Liver (tissue), 8 donors: ENCODE measurements at regions not wholly inside any gene's neighbourhood (a gene's known extent, or its start where the extent isn't known, plus 50 kb on each side); places are given as distances from the start of the nearest gene placed in this dataset.

Source experiments
- DNase-seq: peaks from one replicate; pipeline ENCODE4 v3.0.0-alpha.2; 2017; ENCODE audit warnings: low spot score
- H3K27ac ChIP-seq, 2 donors: one replicate each; pipeline ENCODE4 v1.7.0; 2013; ENCODE audit warnings: inconsistent platforms in 2 of 2, low read length in 2 of 2, control low read depth in 1 of 2, low read depth in 1 of 2, mild to moderate bottlenecking in 1 of 2
- H3K27me3 ChIP-seq, 4 donors: one replicate each; pipeline versions ENCODE4 v1.6.1 to v1.7.0; 2013; ENCODE audit warnings: low read length in 3 of 4, inconsistent platforms in 1 of 4, mild to moderate bottlenecking in 1 of 4, moderate library complexity in 1 of 4; ENCODE audit not compliant: control insufficient read depth in 4 of 4, insufficient read depth in 4 of 4
- H3K36me3 ChIP-seq, 4 donors: one replicate each; pipeline versions ENCODE4 v1.6.1 to v1.7.0; 2013; ENCODE audit warnings: low read length in 3 of 4, mild to moderate bottlenecking in 3 of 4, low read depth in 1 of 4, moderate library complexity in 1 of 4; ENCODE audit not compliant: control insufficient read depth in 4 of 4, insufficient read depth in 3 of 4
- H3K4me1 ChIP-seq, 4 donors: one replicate each; pipeline versions ENCODE4 v1.6.1 to v1.7.0; 2013; ENCODE audit warnings: low read length in 3 of 4, mild to moderate bottlenecking in 3 of 4, moderate library complexity in 1 of 4; ENCODE audit not compliant: control insufficient read depth in 4 of 4, insufficient read depth in 4 of 4
- H3K4me3 ChIP-seq, 3 donors: one replicate each; pipeline versions ENCODE4 v1.6.1 to v1.7.0; 2013; ENCODE audit warnings: low read length in 3 of 3, control low read depth in 1 of 3, low read depth in 1 of 3, mild to moderate bottlenecking in 1 of 3
- H3K9ac ChIP-seq, 2 donors: one replicate each; pipeline ENCODE4 v1.7.0; 2013; ENCODE audit warnings: low read length in 2 of 2, mild to moderate bottlenecking in 2 of 2, moderate library complexity in 2 of 2, control low read depth in 1 of 2, low read depth in 1 of 2
- H3K9me3 ChIP-seq, 4 donors: one replicate each; pipeline versions ENCODE4 v1.6.1 to v1.7.0; 2013; ENCODE audit warnings: low read length in 3 of 4; ENCODE audit not compliant: control insufficient read depth in 4 of 4
- ATF3 ChIP-seq: IDR thresholded peaks from 2 replicates; pipeline ENCODE4 v1.6.1; 2016; ENCODE audit warnings: antibody characterized with exemption
- CTCF ChIP-seq: fragments of 150-350 bp; IDR thresholded peaks from 2 replicates; pipeline ENCODE4 v1.5.1; 2017; ENCODE audit warnings: improper control_type of control experiment, low read depth, low read length; ENCODE audit not compliant: missing input control
- EGR1 ChIP-seq, 2 donors: IDR thresholded peaks; 2 replicates each; pipeline ENCODE4 v1.6.1; 2016 to 2018; ENCODE audit warnings: antibody characterized with exemption in 2 of 2, low read depth in 2 of 2
- FOXA1 ChIP-seq: IDR thresholded peaks from 2 replicates; pipeline ENCODE4 v1.6.1; 2016; ENCODE audit warnings: antibody characterized with exemption
- FOXA2 ChIP-seq: IDR thresholded peaks from 2 replicates; pipeline ENCODE4 v1.6.1; 2016; ENCODE audit warnings: antibody characterized with exemption
- GABPA ChIP-seq, 2 donors: IDR thresholded peaks in 1 of 2; conservative IDR thresholded peaks in 1 of 2; 2 replicates each; pipeline ENCODE4 v1.6.1; 2016; ENCODE audit warnings: antibody characterized with exemption in 2 of 2, mild to moderate bottlenecking in 1 of 2, moderate library complexity in 1 of 2
- HNF4A ChIP-seq, 2 donors: conservative IDR thresholded peaks; 2 replicates each; pipeline ENCODE4 v1.6.1; 2016; ENCODE audit warnings: antibody characterized with exemption in 2 of 2, mild to moderate bottlenecking in 2 of 2
- HNF4G ChIP-seq: IDR thresholded peaks from 2 replicates; pipeline ENCODE4 v1.6.1; 2016; ENCODE audit warnings: antibody characterized with exemption
- JUND ChIP-seq, 2 donors: IDR thresholded peaks; 2 replicates each; pipeline ENCODE4 v1.6.1; 2016; ENCODE audit warnings: antibody characterized with exemption in 2 of 2
- MAX ChIP-seq: IDR thresholded peaks from 2 replicates; pipeline ENCODE4 v1.6.1; 2016; ENCODE audit warnings: antibody characterized with exemption
- NR2F2 ChIP-seq: IDR thresholded peaks from 2 replicates; pipeline ENCODE4 v1.6.1; 2016; ENCODE audit warnings: antibody characterized with exemption
- RAD21 ChIP-seq, 2 donors: IDR thresholded peaks; 2 replicates each; pipeline ENCODE4 v1.6.1; 2016; ENCODE audit warnings: antibody characterized with exemption in 2 of 2, mild to moderate bottlenecking in 2 of 2
- REST ChIP-seq: IDR thresholded peaks from 2 replicates; pipeline ENCODE4 v1.6.1; 2016; ENCODE audit warnings: antibody characterized with exemption, mild to moderate bottlenecking
- RXRA ChIP-seq, 2 donors: IDR thresholded peaks; 2 replicates each; pipeline ENCODE4 v1.6.1; 2017 to 2018; ENCODE audit warnings: antibody characterized with exemption in 2 of 2, mild to moderate bottlenecking in 1 of 2
- SP1 ChIP-seq: IDR thresholded peaks from 2 replicates; pipeline ENCODE4 v1.6.1; 2018; ENCODE audit warnings: antibody characterized with exemption, mild to moderate bottlenecking
- TAF1 ChIP-seq: conservative IDR thresholded peaks from 2 replicates; pipeline ENCODE4 v1.6.1; 2016; ENCODE audit warnings: antibody characterized with exemption, mild to moderate bottlenecking
- YY1 ChIP-seq: IDR thresholded peaks from 2 replicates; pipeline ENCODE4 v1.6.1; 2016; ENCODE audit warnings: antibody characterized with exemption, mild to moderate bottlenecking
- ZBTB33 ChIP-seq: IDR thresholded peaks from 2 replicates; pipeline ENCODE4 v1.6.1; 2016; ENCODE audit warnings: antibody characterized with exemption
- WGBS: extraction: QIAGEN DNeasy Blood & Tissue Kit; methylation state at CpG from one replicate; pipeline ENCODE4 v1.1.7; 2013; 5-methylcytosine and 5-hydroxymethylcytosine counted together
- donor health status: healthy.
- donor health status: healthy.
- donor health status: healthy.
- donor health status: healthy.
- donor health status: healthy.

- WGBS, result 95% methylated on average over 4 of the region's 4 CpGs
- no peak overlapping the region for H3K4me3 ChIP-seq
- H3K27me3 ChIP-seq, result no peaks in the 10 kb centered on the region
- peaks cover 0 to 3% (median 0%) of the 10 kb centered on the region in 4 donors for H3K4me1 ChIP-seq
- H3K27ac ChIP-seq, result no peak overlapping the region
- no peak overlapping the region for H3K9ac ChIP-seq
- no peak for DNase-seq
- H3K36me3 ChIP-seq, result no peaks in the 10 kb centered on the region
- no peaks in the 10 kb centered on the region for H3K9me3 ChIP-seq
- TF ChIP-seq FOXA1, result no peak
- TF ChIP-seq FOXA2, result no peak
- TF ChIP-seq CTCF, result no peak
- TF ChIP-seq EGR1 (IDR thresholded peaks at IDR 0.05; ENCODE audit: low read depth in 2 of 2), result no peak
- TF ChIP-seq NR2F2, result no peak
- no peak for TF ChIP-seq YY1
- no peak for TF ChIP-seq RXRA (IDR thresholded peaks at IDR 0.05)
- TF ChIP-seq SP1, result no peak
- TF ChIP-seq REST, result no peak
- no peak for TF ChIP-seq JUND (IDR thresholded peaks at IDR 0.05)
- no peak for TF ChIP-seq HNF4G
- no peak for TF ChIP-seq RAD21 (IDR thresholded peaks at IDR 0.05)
- TF ChIP-seq ATF3, result no peak
- no peak for TF ChIP-seq TAF1
- TF ChIP-seq HNF4A (conservative IDR thresholded peaks at IDR 0.05), result no peak
- TF ChIP-seq MAX, result no peak
- no peak for TF ChIP-seq GABPA (IDR thresholded peaks at IDR 0.05 in 1 of 2, conservative IDR thresholded peaks at IDR 0.05 in 1 of 2)
- no peak for TF ChIP-seq ZBTB33
Measured at GRCh38 chr6:119445666-119446065, 96.1 kb upstream of the MAN1A1 start.
